Gastrocnemius medialis (tissue), 4 donors: ENCODE measurements at regions not wholly inside any gene's neighbourhood (a gene's known extent, or its start where the extent isn't known, plus 50 kb on each side); places are given as distances from the start of the nearest gene placed in this dataset.

Source experiments
- CTCF ChIP-seq, 5 experiments: fragments of 450-650 bp in 3 of 5; fragments of 200-600 bp in 2 of 5; sonication (generic) in 2 of 5; IDR thresholded peaks in 4 of 5; conservative IDR thresholded peaks in 1 of 5; 1 replicate in 4 of 5; 2 replicates in 1 of 5; pipeline ENCODE4 v1.5.1; 2016 to 2019; ENCODE audit warnings: antibody characterized with exemption in 5 of 5, mild to moderate bottlenecking in 3 of 5, moderate library complexity in 3 of 5
- POLR2A ChIP-seq, 2 donors: fragments of 450-650 bp; IDR thresholded peaks; one replicate each; pipeline ENCODE4 v1.6.1; 2017; ENCODE audit warnings: antibody characterized with exemption in 2 of 2, mild to moderate bottlenecking in 2 of 2, moderate library complexity in 2 of 2

- no peak for TF ChIP-seq CTCF (IDR thresholded peaks at IDR 0.05 in 4 of 5, conservative IDR thresholded peaks at IDR 0.05 in 1 of 5)
- no peak for TF ChIP-seq POLR2A (IDR thresholded peaks at IDR 0.05)
Measured at GRCh38 chr10:10782603-10783002, 235.1 kb upstream of the CELF2 start.
